GM19025 (cell line): ENCODE measurements at regions not wholly inside any gene's neighbourhood (a gene's known extent, or its start where the extent isn't known, plus 50 kb on each side); places are given as distances from the start of the nearest gene placed in this dataset.
"Not testable (repeated sequence)": the region's sequence is repeated elsewhere in the genome, so short reads cannot be mapped to it uniquely, and the experiment has no call there.

Experiments
- ATAC-seq: cut with Tn5 transposase; IDR thresholded peaks from one replicate; pipeline ENCODE4 v1.9.1; 2021; ENCODE audit warnings: mild to moderate bottlenecking, low read depth, moderate library complexity; ENCODE audit not compliant: unreplicated experiment

DNA sequence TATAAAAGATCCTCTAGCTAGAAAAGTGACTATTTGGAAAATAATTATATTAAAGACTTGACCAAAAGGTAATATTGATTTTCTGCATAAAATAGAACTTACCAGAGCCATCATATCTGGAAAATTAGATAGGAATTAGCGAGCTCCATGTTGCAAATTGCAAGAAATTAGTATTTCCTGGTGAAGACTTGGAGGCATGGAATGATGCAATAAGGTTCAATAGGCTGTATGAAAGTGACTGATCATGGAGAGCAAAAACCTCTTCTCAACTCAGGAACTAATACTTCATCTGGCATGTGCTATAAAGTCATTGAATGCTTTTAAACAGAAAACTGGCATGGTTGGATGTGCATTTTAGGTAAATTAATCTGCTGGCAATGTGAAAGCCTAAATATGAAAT lies 66.3 kb upstream of the UFM1 start:
- ATAC-seq: no peak

DNA sequence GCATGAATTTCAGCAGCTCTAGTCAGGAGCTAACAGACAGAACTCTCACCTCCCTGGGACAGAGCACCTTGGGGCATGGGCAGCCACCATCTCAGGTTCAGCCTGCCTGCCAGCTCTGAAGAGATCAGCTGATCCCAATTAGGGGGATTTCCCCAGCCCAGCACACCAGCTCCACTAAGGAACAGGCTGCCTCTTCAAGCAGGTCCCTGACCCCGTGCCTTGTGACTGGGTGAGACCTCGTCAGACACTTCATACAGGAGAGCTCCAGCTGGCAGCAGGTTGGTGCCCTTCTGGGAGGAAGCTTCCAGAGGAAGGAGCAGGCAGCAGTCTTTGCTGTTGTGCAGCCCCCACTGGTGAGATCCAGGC lies 84.5 kb upstream of the UFM1 start:
- ATAC-seq: no peak

DNA sequence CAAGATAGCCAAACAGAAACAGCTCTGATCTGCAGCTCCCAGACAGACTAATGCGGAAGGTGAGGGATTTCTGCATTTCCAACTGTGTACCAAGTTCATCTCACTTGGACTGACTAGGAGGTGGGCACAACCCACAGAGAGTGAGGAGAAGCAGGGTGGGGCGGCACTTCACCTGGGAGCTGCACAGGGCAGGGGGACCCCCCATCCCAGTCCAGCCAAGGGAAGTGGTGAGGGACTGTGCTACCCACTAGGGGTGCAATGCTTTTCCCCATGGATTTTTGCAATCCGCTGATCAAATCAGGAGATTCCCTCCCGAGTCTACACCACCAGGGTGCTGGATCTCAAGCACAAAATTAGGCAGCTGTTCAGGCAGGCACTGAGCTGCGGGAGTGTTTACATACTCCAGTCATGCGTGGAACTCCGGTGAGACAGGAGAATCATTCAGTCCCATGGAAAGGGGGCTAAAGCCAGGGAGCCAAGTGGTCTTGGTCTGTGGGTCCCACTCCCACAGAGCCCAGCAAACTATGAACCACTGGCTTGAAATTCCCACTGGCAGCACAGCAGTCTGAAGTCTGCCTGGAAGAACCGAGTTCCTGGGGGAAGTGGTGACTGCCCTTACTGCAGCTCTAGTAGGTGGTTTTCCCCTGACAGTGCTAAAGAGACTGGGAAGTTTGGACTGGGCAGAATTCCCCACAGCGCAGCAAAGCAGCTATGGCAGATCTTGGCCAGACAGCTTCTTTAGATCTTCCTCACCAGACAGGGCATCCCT lies 85.1 kb upstream of the UFM1 start:
- ATAC-seq: no peak

DNA sequence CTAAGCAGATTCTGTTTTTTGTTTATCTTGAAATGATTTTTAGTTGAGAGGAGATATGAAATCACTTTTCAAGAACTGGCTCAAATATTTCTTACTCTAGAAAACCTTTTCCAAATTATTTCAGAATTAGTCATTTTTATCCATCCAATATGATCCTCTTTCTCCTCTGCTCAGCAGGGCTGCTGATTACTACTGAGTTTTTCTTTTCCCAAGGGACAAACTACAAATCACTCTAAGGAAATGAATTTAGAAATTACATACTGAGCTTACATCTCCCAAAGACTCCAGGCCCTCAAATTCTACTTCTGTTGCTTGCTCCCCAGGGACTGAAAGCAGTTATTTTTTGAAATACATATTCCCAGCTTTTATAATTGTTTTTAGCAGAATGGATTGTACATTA lies 87.4 kb upstream of the UFM1 start:
- no peak for ATAC-seq

DNA sequence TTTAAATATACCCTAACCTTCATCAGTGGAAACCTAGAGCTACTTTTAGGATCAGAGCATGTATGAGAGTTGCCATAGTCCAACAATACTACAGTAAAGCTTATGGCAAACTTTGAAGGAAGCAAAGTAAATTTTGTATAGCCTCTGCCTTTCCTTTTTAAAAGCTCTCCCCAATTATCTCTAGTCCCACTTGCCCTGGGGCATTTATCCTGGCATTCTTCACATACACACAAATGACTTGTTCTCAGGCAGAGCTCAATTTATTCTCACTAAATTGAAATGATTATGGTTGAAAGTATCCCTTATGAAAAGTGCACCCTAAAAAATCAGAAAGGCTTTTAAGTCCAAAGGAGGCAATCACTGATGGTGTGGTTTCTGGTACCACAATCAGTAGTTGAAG lies 94.1 kb upstream of the UFM1 start:
- no peak for ATAC-seq

DNA sequence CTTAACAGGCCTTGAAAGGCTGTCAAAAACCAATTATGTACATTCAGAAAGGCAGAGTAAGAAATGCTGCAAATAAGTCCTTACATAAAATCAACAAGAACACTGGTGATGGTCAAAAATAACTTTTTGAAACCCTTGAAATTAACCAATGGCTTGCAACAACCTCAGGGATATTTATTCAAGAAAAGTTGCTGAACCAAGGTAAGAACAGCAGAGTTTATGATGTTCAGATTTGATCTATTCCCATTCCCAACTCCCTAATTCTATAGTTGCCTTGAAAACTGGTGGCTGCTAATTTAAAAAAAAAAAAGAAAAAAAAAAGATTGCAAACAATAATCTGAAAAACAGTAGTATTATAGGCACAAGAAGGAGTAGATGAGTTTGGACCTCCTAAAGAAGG lies 109.8 kb upstream of the UFM1 start:
- no peak for ATAC-seq

DNA sequence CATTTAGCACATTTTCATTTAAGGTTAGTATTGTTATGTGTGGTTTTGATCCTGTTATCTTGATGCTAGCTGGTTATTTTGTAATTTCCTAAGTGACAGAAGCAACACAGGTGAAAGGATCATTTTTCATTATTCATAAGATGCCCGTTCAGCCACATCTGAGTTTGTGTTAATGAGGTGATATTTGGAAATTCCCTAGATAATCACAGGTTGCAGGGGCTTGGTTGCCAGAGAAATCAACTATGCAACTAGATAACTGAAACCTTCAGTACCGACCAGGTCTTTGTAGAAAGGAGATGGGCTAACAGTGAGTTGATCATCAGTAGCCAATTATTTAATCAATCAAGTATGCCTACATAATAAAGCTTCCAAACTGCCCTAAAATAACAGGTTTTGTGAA lies 121.3 kb upstream of the UFM1 start:
- ATAC-seq: no peak

DNA sequence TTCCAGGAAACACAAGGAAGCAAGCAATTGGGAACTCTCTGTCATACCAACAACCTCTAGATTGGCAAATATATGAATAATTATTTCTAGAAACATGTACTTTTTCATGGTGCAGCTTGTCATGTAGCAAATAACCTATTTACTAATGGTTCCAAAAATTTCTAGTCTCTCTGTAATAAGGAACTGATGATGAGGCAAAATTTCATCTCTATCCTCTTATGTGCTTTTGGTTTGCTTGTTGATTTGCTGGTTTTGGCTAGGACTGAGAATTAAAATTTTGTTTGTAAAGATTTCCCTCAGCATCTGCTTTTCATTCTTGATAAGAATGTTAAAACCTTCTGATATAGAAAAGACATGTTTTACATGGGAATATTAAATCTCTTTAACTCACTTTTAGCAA lies 123.2 kb upstream of the UFM1 start:
- no peak for ATAC-seq

DNA sequence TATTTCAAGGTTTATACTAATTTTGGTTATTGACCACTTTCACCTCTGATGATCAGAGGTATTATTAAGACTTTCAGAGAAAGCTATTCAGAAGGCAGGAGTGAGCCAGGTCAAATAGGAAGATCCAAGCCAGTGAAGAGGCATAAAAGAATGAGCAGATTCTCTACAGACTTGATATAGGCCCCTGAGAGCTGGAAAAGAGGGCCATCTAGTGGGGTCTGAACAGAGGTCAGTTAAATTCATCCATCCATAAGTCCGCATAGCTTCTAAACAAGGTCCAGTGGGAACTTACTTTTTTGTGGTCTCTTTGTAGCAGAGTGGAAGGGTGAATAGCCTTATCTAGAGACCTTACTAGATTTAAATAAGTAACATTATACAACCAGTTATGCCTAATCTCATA lies 126.6 kb upstream of the UFM1 start:
- no peak for ATAC-seq

DNA sequence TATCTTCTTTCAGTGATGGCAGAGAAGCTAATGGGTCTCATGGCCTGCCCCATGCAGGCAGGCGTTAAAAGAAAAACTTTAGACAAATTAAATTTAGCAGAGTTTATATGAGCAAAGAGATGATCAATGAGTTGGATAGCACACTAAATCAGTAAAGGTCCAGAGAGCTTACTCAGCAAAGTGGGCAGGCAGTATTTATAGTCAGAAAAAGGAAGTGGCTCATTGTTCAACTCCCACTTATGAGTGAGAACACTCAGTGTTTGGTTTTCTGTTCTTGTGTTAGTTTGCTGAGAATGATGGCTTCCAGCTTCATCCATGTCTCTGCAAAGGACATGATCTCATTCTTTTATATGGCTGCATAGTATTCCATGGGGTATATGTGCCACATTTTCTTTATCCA lies 128.5 kb upstream of the UFM1 start:
- not testable (repeated sequence) for ATAC-seq

DNA sequence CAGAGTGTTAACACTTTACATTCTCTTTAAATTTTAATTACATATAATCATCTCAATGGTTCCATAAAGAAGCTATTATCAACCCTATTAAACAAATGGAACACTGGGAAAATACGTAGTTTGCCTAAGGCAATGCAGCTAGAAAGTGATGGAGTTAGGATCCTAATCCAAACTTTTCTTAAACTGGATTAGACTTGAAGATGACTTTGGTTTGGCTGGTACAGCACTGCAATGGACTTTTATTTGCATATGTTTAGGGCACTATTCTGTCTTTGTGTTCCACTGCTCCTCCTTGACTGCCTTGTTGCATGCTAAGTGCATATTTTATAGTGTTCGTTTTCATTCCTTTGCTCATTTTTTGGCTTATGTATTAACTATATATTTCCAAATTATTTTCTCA lies 133.5 kb upstream of the UFM1 start:
- no peak for ATAC-seq

DNA sequence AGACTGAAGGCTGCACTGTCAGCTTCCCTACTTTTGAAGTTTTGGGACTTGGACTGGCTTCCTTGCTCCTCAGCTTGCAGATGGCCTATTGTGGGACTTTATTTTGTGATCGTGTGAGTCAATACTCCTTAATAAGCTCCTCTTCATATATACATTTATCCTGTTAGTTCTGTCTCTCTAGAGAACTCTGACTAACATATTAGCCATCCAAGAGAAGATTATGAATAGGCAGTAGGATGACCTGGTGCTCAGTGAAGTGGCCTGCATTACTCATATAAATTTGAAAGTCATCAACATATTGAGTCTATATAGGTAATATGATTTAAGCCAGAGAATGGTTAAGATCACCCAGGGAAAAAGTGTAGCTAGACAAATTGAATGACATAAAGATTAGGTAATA lies 136.3 kb upstream of the UFM1 start:
- ATAC-seq: no peak

DNA sequence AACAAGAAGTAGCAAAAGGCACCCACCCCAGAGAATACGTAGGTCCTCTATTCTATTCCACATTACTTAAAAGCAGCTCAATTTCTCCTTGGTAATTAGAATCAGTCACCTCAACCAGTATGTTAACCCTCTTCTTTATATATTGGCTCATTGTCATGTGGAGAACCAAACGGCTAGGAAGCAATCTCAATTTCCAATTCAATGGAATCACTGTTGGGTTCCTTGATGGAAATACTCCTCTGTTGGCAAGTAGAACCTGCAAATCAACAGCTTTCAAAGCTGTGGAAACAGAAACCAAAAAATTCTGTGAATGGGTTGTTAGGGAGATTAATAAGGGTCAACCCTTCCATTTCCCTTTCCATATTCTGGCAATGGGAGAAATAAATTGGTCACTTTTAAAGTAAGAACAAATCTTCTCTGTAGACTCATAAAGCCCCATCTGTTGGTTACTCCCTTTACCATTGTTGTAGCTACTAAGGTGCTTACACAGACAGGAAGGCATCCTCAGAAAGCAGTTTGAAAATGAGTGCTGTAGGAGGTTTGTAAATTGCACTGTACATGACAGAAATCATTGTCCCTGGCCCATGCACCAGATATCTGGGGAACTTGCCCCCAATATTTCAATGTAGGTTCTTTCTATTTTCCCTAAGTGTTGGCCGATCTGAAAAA lies 138.6 kb upstream of the UFM1 start:
- ATAC-seq: no peak

DNA sequence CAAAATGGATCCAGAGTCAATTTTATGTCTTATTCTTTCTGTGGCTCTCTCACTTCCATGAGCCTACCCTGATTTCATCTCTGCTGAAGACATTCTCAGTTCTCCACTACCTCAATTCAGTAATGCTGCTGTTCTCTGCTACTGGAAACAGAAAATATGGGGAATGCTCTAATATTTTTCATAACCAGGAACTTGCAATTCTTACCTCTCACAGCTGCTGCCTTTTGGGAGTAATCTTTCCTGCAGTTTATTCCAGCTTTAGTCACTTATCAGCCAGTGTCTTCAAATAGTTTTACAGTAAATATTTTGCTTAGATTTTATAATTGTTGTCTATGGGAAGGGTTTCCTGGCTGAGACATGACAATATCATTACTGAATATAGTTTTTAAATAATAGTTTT lies 145.1 kb upstream of the UFM1 start:
- no peak for ATAC-seq

DNA sequence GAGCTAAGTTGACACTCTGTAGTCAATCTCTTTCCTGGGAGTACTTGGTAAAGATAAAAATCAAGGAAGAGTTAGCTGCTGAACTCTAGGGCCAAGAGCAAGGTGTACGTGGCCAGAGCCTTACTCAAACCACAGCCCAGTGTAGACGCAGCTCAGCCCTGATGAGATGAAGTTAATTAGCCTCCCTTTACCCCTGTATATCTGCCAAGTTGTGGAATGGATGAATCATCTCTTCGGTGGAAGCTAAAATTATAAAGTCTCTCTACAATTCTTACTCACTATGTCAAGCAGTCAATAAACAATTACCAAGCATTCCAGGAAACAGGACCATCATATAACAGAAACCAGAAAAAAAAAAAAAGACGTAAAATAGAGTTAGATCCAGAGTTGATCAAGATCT lies 146.9 kb upstream of the UFM1 start:
- no peak for ATAC-seq

DNA sequence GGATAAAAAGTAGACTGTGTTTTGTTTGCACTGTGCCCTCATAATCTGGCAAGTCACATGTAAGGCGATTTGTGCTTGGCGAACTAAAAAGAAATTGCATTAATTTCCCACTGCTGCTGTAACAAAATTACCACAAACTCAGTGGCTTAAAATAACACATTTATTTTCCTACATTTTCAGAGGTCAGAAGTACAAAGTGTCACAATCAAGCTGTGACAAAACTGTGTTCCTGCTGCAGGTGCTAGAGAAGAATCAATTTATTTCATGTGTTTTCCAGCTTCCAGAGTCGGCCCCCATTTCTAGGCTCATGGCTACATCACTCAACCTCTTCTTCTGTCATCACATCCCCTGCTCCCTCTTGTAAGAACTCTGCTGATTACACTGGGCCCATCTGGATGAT lies 158.6 kb upstream of the UFM1 start:
- no peak for ATAC-seq

DNA sequence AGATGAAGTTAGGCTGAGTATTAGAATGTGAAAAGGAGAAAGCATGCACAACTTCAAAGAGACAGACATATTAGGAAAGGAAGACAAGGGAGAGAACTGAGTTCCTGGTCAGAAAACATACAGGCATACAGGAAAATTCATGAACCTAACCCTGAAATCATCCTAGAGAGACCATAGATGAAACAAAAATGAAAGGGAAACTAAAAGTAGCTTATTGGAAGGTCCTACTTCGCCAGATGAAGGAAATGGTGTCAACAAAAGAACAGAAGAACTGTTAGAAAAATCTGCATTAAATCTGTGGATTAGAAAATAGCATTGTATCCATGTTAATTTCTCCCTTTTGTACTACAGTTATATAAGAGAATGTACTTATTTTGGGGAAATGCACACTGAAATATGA lies 169.0 kb upstream of the UFM1 start:
- ATAC-seq: no peak

DNA sequence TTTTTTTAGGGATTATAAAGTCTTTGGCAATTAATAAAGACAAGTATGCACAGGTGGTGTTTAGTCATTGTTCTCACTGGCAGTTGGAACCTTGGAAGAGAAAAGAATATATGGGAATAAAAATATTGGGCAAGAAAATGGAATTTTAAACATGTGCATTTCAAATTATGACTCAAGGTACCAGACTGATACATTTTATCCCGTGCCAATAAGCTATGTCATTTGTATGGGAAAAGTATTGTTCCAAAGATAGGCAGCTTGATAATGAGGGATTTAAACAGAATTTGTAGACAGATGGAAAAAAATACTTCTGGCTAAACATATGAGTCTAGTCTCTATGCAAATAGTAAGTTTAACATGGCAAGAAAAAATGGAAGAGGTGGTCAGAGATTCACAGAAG lies 169.5 kb upstream of the UFM1 start:
- no peak for ATAC-seq

DNA sequence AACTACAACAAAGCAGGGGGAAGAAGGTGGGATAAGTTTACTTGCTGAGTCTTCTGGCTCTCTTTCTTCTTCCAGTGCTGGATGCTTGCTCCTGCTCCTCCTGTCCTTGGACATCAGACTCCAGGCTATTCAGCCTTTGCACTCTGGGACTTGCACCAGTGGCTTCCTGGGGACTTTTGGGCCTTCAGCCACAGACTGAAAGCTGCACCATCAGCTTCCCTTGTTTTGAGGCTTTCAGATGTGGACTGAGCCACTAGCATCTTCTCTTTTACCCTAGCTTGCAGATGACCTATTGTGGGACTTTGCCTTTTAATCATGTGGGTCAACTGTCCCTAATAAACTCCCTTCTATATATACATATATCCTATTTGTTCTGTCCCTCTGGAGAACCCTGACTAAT lies 173.0 kb upstream of the UFM1 start:
- ATAC-seq: no peak

DNA sequence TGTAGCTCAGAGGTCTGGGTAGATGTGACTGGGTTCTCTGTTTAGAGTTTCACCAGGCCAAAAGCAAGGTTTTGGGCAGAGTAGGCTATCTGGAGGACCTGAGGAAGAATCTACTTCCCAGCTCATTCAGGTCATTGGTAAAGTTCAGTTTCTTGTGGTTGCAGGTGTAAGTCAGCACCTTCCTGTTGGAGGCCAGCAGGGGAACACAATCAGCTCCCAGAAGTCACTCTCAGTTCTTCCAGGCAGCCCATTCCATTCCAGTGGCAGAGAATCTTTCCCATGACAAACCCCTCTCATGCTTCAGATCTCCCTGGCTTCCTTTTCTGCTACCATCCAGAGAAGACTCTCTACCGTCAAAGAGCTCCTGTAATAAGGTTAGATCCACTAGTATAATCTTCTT lies 176.2 kb upstream of the UFM1 start:
- no peak for ATAC-seq

DNA sequence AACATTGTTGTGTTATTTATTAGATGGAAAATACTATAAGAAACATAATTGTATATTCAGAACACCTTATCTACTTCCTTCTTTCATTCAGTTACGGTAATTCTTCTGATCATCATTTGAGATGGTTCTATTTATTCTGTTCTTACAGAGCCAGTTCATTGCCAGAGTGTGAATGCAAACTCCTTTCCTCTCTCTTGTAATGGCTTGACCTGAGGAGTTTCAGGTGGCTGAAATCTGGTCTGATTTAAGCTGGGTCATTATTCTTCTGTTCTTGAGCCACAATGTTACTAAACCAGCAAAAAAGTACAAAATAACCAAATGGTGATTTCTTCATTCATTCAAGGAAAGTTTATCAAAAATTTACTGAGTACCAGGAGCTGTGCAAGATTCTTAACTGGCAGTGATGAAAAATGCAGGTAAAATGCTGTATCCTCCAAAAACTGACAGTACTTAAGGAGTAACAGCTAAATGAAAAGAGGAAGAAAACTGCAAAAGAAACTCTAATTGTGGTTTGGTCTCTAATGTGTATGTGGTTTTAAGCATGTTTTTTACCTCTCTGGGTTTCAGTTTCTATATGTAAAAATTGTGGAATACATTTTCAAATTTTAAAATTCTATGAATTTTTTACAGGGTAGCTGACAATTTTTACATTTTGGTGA lies 182.4 kb upstream of the UFM1 start:
- ATAC-seq: peak; percentile 92

DNA sequence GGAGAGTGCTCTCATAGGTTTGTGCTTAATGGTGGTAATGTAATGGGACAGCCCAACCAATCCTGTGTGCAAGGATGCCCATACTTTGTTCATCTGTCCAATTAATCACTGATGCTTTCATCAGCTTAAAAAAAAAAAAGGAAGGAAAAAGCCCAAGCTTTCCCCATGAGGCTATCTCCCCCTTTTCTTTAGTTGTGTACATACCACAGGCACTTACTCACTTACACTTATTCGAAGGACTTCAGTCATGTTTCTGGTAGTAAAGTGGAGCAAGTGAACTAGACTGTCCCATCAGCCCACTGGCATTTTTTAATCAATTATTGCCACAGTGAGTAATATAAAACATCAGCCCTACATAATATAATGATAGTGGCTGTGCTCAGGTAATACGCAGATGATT lies 183.5 kb upstream of the UFM1 start:
- ATAC-seq: no peak
